ENCODE measurements at regions not wholly inside any gene's neighbourhood (a gene's known extent, or its start where the extent isn't known, plus 50 kb on each side); places are given as distances from the start of the nearest gene placed in this dataset.

DNA sequence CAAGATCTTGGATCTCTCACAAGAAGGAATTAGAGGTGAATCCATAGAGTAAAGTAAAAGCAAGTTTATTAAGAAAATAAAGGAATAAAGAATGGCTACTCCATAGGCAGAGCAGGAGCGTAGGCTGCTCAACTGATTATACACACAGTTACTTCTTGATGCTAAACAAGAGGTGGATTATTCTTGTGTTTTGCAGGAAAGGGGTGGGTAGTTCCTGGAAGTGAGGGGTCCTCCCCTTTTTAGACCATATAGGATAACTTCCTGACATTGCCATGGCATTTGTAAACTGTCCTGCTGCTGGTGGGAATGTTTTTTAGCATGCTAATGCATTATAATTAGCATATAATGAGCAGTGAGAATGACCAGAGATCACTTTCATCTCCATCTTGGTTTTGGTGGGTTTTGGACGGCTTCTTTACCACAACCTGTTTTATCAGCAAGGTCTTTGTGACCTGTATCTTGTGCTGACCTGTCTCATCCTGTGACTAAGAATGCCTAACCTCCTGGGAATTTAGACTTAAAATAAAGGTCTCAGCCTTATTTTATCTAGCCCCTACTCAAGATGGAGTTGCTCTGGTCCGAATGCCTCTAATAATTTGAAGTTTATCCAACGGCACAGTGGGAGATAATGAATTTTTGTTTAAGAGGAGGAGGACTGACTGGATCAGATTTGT, 165.7 kb upstream of the DMRT1 start:
- no peak for DNase-seq

DNA sequence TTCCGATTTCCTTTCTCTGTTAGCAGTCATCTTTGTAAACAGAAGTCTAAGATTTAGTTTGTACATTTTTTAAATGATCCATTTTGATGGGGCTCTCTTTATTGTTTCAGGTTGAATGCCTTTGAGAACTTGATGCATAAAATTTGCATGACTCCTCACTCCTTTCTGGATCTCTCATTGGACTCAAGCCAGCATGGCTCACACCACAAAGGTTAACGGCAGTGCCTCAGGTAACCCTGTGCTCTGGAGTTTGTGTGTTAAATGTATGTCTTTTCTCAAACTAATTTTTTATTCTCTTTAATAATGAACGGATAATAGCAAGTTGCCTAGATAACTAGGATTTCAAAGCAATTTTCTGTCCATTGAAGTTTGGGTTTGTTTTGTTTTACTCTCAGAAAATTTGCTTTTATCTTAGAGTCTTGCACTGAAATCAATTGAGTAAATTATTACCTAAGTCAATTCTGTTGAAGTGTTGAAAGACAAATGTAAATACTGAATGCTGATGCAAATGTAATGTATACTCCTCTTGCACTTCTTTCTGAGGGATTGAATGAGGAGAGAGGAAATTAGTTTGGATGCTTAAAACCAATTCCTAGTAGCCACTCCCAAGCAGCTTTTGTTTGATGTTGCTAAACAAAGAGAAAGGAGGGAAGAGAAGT, 164.6 kb upstream of the DMRT1 start:
- no peak for DNase-seq

DNA sequence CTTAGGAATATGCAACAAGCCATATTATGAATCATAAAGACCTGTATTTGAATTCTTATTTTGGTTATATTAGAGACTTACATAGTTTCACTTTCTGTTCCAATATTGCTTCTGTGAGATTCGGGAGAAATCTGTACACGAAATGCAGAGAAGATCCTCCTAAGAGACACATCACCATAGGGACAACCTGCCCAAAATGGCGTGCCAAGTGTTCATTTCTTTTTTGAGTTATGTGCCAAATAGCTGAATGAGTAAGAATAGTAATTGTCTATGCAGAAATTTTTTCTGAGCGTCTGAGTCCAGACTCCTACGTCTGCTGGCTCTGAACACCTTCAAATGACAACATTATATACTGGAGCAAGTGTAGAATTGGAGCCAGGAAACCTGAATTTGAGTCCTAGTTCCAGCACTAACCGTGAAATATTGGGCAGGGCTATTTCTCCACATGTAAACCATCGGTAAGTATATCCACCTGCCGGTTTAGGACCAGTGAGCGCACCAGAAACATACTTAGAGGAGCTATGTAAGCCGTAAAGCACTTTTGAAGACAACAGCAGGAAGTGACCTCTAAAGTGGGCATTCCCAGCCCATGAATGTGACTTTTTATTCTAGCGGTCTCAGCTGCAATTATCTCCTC, 163.9 kb upstream of the DMRT1 start:
- no peak for DNase-seq

DNA sequence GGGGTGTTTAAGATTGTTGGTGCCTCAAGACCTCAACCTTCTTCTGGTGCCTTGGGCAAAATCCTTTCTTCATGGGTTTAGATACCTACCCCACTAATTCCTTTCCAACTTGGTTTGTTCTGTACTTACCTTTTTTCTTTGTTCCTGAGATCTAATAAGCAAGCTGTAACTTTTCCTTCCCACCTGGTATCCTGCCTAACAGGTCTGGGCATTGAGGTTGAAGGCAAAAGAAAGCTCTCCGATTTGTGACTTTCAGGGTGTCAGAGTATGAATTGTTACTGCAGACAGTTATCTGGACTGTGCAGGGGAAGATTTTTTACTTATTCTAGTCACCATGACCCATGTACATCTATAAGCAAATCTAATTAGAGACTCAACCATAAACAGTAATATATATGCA, 162.6 kb upstream of the DMRT1 start:
- no peak for DNase-seq

DNA sequence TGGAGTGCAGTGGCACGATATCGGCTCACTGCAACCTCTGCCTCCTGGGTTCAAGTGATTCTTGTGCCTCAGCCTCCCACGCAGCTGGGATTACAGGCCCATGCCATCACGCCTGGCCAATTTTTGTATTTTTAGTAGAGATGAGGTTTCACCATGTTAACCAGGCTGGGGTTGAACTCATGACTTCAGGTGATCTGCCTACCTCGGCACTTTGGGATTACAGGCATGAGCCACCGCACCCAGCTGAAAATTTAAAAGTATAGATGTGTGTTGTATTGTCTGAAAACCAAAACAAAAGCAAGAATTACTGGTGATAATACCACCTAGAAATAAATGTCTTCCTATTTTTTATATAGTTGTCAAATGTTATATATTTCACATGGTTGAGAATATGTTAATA, 162.0 kb upstream of the DMRT1 start:
- DNase-seq: no peak

DNA sequence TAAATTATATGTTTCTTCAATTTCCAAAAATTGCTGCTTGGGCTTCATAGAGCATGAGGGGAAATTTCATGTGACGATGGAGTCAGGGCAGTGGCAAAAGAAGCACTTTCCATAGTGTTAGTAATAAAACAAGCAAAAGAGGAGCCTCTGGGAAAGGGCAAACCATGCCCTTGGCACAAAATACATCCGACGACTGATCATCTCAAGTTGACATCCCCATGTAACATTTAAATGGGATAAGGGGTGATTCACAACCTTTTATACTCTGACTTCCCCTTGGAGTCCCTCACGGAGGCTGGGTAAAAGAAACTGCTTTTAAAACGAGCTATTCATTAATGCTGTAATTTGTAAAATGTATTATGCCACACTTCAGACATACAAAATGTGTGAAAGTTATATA, 161.4 kb upstream of the DMRT1 start:
- no peak for DNase-seq

DNA sequence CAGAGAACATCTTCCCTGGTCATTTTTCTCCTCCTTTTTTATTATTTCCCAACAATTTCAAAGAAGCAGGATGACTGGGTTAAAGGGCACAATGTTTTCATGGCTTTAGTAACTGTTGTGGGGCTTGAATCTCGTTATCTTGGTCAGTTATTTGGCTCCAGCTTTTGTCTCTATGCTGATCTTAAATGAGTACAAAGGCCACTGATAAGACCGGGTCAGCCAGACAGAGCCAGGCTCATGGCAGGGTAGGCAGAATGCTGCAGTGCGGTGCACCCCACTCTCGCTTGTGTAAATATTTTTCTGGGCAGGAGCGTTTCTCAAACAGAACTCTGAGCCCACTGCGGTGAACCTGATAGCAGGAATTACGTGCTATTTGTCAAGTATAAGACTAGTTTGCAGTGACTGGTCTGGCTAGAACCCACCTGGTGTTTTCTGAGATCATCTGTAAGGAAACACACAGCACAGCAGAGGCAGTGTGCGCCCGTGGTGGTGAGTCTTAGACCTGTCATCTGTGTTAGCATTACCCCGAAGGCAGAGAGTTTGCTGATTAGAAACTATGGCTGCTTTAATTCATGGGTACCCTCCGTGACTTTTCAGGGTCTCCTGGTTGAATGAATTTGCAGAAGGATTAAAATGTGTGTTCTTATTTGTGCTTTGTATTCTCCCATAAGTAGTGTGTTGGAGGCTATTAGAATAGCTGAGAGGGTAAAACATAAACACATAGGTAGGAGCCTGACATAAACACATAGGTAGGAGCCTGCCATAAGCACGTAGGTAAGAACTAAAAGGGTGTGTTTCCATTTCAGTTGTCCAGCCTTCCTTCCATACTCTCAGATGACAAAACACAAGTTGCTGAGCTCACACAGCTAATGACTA, 158.6 kb upstream of the DMRT1 start:
- DNase-seq: no peak

DNA sequence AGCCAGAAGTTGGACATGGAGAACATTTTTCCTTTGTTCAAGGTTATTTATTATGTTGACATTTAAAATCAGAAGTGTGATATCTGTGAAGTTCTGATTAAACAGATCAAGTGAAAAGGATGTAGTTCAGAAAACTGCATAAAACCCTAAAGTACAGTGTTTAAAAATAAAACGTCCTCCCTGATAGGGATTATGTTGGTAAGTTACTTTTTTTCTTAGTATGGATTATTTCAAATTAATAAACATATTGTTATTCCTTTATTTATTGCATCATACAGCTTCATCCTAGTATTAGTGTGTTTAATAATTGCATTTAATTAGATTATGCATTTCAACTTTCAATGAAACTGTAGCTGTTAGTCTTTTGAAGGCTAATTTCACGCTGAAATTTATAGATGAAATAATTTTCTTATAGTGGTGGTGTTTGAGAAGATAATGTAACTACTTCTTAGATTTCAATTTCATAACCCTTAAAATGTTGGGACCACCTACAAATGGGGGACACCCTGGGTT, 157.9 kb upstream of the DMRT1 start:
- DNase-seq: no peak

DNA sequence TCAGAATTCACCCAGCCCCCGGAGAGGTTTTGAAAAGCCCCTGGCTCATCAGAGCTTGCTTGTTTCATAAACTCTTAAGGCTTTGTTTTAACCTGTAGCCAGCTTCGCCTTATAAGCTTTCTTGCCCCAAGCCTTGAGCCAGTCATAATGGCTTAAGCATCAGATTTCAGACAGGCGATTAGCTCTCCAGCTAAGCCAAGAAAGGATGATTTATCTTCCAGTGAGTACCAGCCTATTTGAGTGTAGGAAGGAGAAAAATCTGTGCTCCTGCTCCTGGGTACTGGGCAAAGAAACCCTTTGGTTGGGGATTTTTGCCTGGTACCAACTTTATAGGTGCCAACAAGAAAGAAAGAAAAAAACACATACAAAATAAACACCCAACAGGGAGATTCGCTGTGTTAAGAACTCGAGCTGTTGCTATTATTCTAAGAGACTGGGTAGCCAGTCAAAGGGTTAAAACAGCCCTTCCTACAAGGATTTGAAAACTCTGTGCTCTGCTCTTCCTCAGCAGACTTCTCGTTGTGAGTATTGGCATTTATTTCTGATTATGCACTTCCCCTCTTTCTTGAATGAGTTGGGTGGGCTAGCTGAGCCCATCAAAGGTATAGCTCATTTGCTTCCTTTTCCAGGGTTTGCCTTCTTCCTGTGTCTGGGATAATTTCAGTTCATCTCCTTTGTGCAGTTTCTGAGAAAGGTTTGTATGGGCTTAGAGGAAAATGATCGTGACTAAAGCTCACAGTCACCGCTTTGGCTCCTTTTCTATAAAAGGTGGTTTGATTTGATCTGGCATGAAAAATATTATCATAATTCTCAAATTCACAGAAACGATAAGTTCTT, 157.2 kb upstream of the DMRT1 start:
- DNase-seq: no peak

DNA sequence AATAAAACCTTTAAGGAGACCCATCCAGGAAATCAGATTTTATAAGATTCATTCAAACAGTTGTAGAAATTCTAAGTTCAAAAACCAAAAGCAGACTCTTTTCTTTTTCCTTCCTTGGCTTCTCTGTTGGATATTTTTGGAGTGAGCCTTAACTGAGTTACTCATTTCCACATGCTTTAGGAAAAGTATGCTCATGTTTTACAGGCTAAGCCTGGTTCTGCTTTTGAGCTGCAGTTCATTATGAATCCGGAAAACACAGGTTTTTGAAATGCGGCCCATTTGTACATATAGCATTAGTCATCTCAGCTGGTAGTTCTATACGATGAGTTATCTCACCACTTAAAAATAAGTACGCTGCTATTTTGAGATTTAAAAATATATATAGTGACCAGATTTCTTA, 156.6 kb upstream of the DMRT1 start:
- DNase-seq: no peak

DNA sequence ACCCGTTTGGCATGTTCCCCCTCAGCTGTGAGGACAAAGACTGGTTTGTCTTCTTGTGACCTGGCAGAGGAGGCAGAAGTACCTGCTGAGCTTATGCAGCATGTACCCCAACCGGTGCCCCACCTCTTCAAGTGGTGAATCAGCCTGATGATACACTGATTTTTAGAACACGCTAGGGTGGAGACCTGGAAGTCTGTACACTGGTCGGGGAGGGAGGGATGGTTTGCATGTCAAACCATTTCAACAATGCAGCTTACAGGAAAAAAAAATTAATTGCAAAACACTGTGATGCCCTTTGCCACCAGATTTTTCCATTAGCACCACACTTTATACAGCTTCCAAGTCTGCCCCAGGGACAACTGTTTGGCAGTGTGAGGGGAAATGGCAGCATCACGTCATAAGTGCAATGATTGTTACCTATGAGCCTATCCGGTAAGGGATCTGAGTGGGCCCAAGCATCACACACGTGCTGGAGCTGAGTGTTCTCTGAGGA, 155.1 kb upstream of the DMRT1 start:
- DNase-seq: no peak

DNA sequence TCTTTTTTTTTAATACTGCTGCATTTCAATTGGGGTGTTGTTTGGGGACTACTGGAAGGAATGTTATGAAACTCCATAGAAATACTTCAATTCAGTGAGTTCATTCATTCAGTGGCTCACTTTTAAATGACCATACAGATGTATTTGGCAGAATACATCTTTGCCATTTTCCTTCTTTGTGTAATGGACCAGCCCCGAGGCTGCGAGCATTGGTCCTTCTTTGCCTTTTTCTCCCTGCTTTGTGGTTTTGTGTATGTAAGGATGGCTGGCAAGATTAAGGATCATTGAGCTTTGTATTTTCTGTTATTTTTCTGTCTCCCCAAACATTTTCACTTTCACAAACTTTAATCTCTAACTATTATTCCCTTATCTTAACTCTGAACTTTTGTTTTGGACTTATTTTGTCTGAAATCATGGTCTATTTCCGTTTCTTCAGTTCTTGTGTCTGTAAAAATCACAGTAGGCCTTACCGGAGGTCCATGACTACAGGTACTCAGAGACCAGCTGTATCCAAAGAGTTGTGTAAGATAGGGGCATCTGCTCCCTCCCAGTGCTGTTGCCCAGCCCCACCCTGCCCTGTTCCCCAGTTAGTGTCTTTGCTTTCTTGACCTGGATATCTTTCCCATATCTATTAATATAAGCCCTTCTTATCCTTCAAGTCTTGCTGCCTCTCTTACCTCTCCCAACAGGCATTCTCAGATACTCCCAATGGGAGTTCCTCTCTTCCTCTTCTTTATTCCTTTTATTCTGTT, 154.3 kb upstream of the DMRT1 start:
- DNase-seq: no peak

DNA sequence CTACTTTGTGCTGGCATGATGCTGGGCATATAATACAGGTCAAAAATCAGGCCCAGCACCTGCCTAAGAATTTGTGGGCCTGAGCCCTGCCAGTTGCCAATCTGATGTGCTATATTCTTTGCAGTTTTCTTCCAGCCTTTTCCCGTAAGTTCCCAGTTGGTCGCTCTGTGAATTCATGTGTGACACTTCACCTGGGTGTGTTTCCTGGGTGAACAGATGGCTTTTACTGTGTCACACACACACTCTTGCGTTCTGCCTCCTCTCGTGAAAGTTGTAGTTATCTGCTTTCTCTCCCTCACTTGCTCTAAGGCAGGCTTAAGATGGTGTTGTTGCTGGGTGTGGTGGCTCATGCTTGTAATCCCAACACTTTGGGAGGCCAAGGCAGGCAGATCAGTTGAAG, 153.5 kb upstream of the DMRT1 start:
- DNase-seq: no peak

DNA sequence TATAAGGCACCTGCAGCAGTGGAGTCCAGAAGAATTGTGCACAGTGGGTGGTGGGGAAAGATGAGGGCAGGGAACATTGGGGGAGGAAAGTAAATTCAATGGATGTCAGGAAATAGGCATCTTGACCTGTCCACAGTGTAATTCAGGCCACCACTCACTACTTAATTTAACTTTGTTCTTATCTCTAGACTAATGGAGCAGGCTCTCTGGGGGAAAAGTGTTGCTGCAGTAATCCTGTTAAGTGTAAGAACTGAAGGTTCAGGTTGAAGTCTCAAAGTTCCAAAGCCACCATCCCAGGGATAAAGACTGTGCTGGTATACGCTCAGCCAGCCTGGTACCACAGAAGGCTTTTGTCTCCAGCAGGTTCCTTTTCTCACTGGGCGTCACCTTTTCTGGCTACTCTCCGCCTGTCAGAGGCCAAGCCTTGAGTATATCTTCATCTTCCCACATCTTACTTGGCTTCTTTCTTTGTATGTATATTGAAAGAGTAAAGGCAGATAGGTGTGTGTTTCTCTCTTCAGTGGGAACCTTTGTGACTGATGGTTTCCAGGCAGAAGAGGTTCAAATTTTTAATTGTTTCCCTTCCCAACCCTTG, 150.9 kb upstream of the DMRT1 start:
- DNase-seq: no peak

DNA sequence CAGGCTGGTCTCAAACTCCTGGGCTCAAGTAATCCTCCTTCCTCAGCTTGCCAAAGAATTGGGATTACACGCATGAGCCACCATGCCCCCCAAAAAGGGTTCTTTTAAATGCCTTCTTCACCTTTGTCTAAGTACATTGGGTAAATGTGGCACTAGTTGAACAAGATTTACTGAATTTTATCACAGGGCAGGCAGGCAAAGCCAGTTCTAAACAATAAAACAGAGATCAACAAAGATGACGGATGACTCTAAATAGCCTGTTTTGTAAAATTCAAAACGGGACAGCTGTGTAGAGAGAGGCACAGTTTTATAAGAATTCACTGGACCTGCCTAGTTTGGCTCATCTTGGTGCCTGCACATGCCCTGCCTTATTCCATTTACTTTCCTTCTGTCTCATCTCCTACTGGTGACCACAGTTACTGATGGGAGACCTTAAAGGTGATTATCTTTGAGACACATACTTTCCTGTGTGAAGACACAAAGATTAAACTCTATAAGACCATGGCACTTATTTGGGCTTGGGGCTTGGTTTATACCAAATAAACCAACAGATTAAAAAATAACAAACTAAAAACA, 149.6 kb upstream of the DMRT1 start:
- DNase-seq: no peak

DNA sequence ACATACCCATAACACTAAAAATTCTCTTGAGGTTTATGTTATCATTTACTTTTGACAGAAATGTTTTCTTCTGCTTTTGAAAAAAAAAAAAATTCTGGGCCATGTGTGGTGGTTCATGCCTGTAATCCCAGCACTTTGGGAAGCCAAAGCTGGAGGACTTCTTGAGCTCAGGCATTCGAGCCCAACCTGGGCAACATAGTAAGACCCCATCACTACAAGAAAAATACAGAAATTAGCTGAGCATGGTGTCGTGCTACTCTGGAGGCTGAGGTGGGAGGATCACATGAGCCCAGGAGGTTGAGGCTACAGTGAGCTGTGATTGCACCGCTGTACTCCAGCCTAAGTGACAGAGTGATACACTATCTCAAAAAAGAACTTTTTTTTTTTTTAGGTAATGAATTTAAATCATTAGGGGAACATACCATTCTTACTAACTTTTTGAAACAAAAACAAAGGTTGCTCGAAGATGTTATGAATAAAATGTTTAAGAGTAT, 148.8 kb upstream of the DMRT1 start:
- no peak for DNase-seq

DNA sequence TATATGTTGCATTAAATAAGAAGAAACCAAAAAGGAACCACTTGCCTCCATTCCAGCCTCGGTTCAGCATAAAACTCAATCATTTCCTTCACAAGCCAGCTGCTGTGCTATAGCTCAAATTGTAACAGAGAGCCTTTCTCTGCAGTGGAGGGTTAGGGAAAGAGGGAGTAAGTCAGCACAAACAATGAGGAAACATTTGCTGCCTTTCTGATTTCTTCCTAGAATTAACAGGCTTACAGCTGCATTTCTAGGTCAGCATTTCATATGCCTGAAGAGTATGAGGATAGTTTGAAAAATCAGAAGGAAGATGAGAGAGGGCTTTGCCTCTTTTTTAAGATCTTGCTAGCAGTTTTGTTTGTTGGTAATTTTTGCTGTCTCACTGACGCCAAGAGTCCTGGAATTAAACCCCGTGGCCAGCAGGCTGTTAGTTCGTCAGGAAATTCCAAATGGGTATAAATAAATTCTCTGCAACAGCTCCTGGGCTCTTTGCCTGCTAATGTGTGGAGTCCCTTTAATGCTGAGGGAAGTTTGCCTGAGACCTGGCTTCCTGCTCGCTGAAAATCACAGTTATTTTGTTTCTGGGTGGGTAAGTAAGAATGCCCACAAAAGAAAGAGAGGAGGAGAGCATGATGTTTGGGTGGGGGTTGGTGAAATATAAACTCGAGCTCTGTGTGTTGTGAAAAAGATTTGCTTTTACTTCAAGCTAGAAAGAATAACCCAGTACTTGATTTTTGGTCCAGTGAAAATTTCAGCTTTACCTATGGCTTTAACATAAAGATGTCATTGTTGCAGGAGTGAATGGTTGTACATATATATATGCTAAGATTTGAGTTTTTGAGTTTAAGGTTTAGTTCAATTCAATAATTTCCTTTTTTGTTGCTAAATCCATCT, 148.1 kb upstream of the DMRT1 start:
- DNase-seq: no peak

DNA sequence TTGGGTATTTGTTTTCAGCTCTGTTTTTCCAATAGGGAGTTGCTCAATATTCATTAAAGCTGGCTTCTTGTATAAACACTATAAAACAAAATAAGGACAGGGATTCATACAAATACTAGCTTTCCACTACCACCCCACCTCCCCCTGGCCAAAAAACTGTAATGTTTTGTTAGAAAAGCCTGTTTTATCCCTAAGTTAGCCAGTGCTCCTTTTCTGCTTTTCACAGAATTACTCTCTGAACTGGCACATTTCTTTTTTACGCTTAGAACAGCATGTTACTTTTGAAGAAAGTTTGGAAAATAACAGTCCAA, 147.4 kb upstream of the DMRT1 start:
- no peak for DNase-seq

DNA sequence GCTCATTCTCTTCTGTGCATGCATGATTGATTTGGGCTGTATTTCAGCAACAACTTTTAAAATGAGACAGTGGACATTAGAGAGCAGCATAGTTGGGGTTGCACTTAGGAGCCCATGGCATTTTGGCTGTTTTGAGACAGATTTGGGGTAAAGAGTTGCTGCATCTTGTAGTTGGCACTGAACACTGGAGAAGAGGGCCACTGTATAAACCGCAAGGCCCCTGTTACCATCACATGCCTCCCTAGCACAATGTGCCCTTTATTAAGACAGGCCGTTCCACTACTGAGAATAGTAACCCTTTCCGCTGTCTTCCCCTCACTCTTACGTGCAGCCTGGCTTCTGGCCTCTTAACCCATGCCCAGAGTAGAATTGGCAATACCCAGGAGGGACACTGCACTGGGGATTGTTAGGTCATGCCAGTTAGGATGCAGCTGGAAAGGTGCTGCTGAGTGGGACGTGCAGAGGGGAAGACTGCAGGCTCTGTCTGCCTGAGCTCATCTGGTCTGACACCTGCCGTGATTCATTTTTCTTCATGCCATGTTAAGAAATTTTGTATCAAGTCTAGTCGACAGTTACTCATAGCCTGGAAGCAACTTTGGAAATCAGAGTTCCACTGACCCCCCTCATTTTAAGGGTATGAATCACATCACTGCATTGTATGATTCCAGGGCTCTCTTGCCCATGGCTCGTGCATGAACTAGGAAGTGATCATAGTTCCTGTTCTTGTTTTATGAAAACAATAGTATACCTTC, 146.9 kb upstream of the DMRT1 start:
- no peak for DNase-seq

All from activated CD4-positive, alpha-beta T cell treated with anti-CD3 and anti-CD28 coated beads, Interleukin-2, amount 50 U/mL, for 48 hours (primary cell).